ENCODE measurements at regions not wholly inside any gene's neighbourhood (a gene's known extent, or its start where the extent isn't known, plus 50 kb on each side); places are given as distances from the start of the nearest gene placed in this dataset.

GRCh38 chr10:132994811-132995210, 52.4 kb upstream of the CFAP46 start:
- Histone ChIP-seq H3K27me3 (ENCODE audit: insufficient read depth, poor library complexity, severe bottlenecking) (no peaks in the 10 kb centered on the region), H3K27ac (replicated peaks) (no peak overlapping the region), H3K4me3 (replicated peaks; ENCODE audit: insufficient read depth, low read length) (no peak overlapping the region)
- DNase-seq (ENCODE audit: low read depth in 1 of 2, low spot score in 1 of 2) = no peak
- TF ChIP-seq SPI1 (IDR thresholded peaks at IDR 0.05; ENCODE audit: borderline replicate concordance, low read depth) (no peak), GABPA (IDR thresholded peaks at IDR 0.05; ENCODE audit: low read depth) (no peak), POLR2AphosphoS5 (IDR thresholded peaks at IDR 0.05; ENCODE audit: low read depth) (no peak)
- TF ChIP-seq, protein P1, sequence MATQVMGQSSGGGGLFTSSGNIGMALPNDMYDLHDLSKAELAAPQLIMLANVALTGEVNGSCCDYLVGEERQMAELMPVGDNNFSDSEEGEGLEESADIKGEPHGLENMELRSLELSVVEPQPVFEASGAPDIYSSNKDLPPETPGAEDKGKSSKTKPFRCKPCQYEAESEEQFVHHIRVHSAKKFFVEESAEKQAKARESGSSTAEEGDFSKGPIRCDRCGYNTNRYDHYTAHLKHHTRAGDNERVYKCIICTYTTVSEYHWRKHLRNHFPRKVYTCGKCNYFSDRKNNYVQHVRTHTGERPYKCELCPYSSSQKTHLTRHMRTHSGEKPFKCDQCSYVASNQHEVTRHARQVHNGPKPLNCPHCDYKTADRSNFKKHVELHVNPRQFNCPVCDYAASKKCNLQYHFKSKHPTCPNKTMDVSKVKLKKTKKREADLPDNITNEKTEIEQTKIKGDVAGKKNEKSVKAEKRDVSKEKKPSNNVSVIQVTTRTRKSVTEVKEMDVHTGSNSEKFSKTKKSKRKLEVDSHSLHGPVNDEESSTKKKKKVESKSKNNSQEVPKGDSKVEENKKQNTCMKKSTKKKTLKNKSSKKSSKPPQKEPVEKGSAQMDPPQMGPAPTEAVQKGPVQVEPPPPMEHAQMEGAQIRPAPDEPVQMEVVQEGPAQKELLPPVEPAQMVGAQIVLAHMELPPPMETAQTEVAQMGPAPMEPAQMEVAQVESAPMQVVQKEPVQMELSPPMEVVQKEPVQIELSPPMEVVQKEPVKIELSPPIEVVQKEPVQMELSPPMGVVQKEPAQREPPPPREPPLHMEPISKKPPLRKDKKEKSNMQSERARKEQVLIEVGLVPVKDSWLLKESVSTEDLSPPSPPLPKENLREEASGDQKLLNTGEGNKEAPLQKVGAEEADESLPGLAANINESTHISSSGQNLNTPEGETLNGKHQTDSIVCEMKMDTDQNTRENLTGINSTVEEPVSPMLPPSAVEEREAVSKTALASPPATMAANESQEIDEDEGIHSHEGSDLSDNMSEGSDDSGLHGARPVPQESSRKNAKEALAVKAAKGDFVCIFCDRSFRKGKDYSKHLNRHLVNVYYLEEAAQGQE (IDR thresholded peaks at IDR 0.05; ENCODE audit: insufficient replicate concordance, low read depth) = no peak
- TF ChIP-seq, protein P2, sequence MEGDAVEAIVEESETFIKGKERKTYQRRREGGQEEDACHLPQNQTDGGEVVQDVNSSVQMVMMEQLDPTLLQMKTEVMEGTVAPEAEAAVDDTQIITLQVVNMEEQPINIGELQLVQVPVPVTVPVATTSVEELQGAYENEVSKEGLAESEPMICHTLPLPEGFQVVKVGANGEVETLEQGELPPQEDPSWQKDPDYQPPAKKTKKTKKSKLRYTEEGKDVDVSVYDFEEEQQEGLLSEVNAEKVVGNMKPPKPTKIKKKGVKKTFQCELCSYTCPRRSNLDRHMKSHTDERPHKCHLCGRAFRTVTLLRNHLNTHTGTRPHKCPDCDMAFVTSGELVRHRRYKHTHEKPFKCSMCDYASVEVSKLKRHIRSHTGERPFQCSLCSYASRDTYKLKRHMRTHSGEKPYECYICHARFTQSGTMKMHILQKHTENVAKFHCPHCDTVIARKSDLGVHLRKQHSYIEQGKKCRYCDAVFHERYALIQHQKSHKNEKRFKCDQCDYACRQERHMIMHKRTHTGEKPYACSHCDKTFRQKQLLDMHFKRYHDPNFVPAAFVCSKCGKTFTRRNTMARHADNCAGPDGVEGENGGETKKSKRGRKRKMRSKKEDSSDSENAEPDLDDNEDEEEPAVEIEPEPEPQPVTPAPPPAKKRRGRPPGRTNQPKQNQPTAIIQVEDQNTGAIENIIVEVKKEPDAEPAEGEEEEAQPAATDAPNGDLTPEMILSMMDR (IDR thresholded peaks at IDR 0.05; ENCODE audit: insufficient read depth, low read length) = no peak

DNA sequence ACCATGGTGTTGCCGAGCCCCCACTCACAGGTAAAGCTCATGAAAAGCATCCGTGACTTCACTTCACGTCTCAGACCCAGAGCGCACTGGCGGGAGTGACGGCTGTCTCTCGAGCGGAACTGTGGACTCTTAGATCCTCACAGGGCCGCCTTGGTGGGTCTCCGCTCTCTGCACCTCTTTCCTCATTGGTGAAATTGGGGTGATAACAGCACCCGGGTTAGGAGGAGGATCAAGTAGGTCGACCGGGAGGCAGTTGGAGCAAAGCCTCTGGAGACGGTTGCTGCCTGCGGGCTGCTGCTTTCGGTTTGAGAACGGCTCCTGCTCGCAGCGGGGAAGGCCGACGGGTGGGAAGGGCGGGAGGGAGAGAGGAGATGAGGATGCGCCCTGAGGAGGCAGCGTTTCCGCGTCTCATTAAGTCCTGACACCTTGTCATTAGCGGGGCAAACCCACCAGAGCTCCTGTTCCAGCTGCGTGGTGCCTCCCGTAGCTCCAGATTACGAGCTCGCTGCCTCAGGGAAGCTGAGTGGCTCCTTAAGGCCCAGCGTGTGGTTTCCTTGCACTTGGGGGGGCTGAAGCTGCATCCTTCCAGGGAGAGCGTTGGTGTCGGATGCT, 51.9 kb upstream of the CFAP46 start:
- no peak for DNase-seq (ENCODE audit: low read depth in 1 of 2, low spot score in 1 of 2)
- Histone ChIP-seq H3K27me3 (ENCODE audit: insufficient read depth, poor library complexity, severe bottlenecking) (no peaks in the 10 kb centered on the region), H3K27ac (replicated peaks) (no peak overlapping the region), H3K4me3 (replicated peaks; ENCODE audit: insufficient read depth, low read length) (no peak overlapping the region)
- no peak for TF ChIP-seq GABPA (IDR thresholded peaks at IDR 0.05; ENCODE audit: low read depth)
- TF ChIP-seq, protein P1 (IDR thresholded peaks at IDR 0.05; ENCODE audit: insufficient replicate concordance, low read depth) = no peak
- TF ChIP-seq, protein P2 (IDR thresholded peaks at IDR 0.05; ENCODE audit: insufficient read depth, low read length) = no peak
- no peak for TF ChIP-seq SPI1 (IDR thresholded peaks at IDR 0.05; ENCODE audit: borderline replicate concordance, low read depth)
- TF ChIP-seq POLR2AphosphoS5 (IDR thresholded peaks at IDR 0.05; ENCODE audit: low read depth) = no peak

DNA sequence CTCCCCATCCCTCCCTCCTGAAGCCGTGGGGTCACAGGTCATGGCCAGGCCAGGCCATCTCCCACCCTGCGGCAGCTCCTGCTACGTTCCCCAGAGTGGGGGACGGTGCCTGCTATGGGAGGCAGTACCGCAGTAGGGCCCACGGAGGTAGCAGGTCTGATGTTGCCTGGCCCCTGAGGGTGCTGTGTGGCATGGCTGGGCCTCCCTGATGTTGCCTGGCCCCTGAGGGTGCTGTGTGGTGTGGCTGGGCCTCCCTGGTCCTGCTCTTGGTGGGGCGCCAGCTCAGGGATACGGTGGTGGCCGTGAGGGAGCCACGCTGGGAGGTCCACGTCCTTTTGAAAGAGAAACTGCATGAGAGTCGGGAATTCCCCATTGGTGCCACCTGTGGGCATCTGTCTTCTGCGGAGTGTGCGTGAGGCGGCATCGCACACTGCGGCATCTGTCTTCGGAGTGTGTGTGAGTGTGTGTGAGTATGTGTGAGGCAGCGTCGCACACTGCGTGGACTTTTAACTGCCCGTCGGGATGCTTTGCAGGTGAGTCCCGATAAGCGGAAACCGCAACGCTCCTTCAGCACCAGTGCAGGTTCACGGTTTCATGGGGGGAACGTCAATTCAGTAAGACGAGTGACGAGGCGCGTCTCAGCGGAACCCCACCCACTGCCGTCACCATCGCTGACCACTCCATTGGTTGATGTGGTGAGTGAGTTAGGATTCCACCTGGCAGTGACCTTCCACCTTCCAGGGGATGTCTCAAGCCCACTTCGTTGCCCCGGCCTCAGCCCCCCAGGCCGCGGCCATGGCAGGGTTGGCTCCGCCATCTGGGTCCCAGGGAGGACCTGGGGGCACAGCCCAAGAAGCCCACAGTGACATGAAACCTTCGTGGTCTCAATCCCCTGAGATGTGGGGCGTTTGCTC, 51.2 kb upstream of the CFAP46 start:
- no peak for DNase-seq (ENCODE audit: low read depth in 1 of 2, low spot score in 1 of 2)
- H3K4me3 ChIP-seq (replicated peaks; ENCODE audit: insufficient read depth, low read length) = no peak overlapping the region
- no peaks in the 10 kb centered on the region for H3K27me3 ChIP-seq (ENCODE audit: insufficient read depth, poor library complexity, severe bottlenecking)
- no peak for TF ChIP-seq SPI1 (IDR thresholded peaks at IDR 0.05; ENCODE audit: borderline replicate concordance, low read depth)
- TF ChIP-seq GABPA (IDR thresholded peaks at IDR 0.05; ENCODE audit: low read depth) = no peak
- TF ChIP-seq, protein P1 (IDR thresholded peaks at IDR 0.05; ENCODE audit: insufficient replicate concordance, low read depth) = no peak
- TF ChIP-seq POLR2AphosphoS5 (IDR thresholded peaks at IDR 0.05; ENCODE audit: low read depth) = no peak
- TF ChIP-seq, protein P2 (IDR thresholded peaks at IDR 0.05; ENCODE audit: insufficient read depth, low read length) = no peak
- no peak overlapping the region for H3K27ac ChIP-seq (replicated peaks)
